Esophagus squamous epithelium (tissue), 5 donors: ENCODE measurements at regions not wholly inside any gene's neighbourhood (a gene's known extent, or its start where the extent isn't known, plus 50 kb on each side); places are given as distances from the start of the nearest gene placed in this dataset.
"Not testable (repeated sequence)": the region's sequence is repeated elsewhere in the genome, so short reads cannot be mapped to it uniquely, and the experiment has no call there.

Experiments used
- DNase-seq: peaks from one replicate; lab custom pipeline; 2025; lab: John Stamatoyannopoulos, UW
- H3K27ac ChIP-seq, 4 donors: fragments of 200-600 bp; sonication (generic); one replicate each; pipeline ENCODE4 v1.5.1; 2016 to 2019; ENCODE audit warnings: mild to moderate bottlenecking in 1 of 4
- H3K27me3 ChIP-seq, 4 donors: fragments of 200-600 bp; sonication (generic); 1 replicate in 3 of 4; 2 replicates in 1 of 4; pipeline versions ENCODE4 v1.5.1 to v1.6.0; 2017 to 2021; ENCODE audit warnings: antibody characterized with exemption in 1 of 4
- H3K36me3 ChIP-seq, 3 donors: fragments of 200-600 bp; sonication (generic); one replicate each; pipeline ENCODE4 v1.5.1; 2016 to 2019
- H3K4me1 ChIP-seq, 3 donors: fragments of 200-600 bp; sonication (generic); one replicate each; pipeline ENCODE4 v1.5.1; 2017 to 2019
- H3K4me3 ChIP-seq, 4 donors: fragments of 200-600 bp; sonication (generic); 1 replicate in 3 of 4; 2 replicates in 1 of 4; pipeline ENCODE4 v1.5.1; 2016 to 2019; ENCODE audit warnings: mild to moderate bottlenecking in 2 of 4, moderate library complexity in 1 of 4
- H3K9me3 ChIP-seq, 3 donors: fragments of 200-600 bp; sonication (generic); one replicate each; pipeline ENCODE4 v1.5.1; 2016 to 2019
- POLR2A ChIP-seq, 4 donors: fragments of 450-650 bp; IDR thresholded peaks; one replicate each; pipeline ENCODE4 v1.6.1; 2017; ENCODE audit warnings: antibody characterized with exemption in 4 of 4, mild to moderate bottlenecking in 4 of 4, moderate library complexity in 3 of 4
- WGBS, 2 donors: methylation state at CpG; one replicate each; pipeline ENCODE4 v1.1.5; 2018; 5-methylcytosine and 5-hydroxymethylcytosine counted together
- intact Hi-C: fragments of 100-400 bp; cut with DNase I; formaldehyde crosslinking; loops from one replicate; pipeline ENCODE4 v1.15.0; 2022
- TF ChIP-seq, protein P1 (sequence below), 6 experiments: fragments of 450-650 bp in 4 of 6; fragments of 200-600 bp in 2 of 6; sonication (generic) in 2 of 6; IDR thresholded peaks; one replicate each; pipeline ENCODE4 v1.5.1; 2016 to 2019; ENCODE audit warnings: antibody characterized with exemption in 6 of 6, mild to moderate bottlenecking in 4 of 6, moderate library complexity in 4 of 6
- donor health status: DM: yes; HTN: yes; CAD: no.

- H3K36me3 ChIP-seq: no peaks in the 10 kb centered on the region
- DNase-seq: no peak
- intact Hi-C loops: no loop called here
These were observed 423.6 kb downstream of the BTG1 start for GRCh38 chr12:91722072-91722471.

GRCh38 chr12:91721023-91721422, 424.6 kb downstream of the BTG1 start:
- TF ChIP-seq, protein P1, sequence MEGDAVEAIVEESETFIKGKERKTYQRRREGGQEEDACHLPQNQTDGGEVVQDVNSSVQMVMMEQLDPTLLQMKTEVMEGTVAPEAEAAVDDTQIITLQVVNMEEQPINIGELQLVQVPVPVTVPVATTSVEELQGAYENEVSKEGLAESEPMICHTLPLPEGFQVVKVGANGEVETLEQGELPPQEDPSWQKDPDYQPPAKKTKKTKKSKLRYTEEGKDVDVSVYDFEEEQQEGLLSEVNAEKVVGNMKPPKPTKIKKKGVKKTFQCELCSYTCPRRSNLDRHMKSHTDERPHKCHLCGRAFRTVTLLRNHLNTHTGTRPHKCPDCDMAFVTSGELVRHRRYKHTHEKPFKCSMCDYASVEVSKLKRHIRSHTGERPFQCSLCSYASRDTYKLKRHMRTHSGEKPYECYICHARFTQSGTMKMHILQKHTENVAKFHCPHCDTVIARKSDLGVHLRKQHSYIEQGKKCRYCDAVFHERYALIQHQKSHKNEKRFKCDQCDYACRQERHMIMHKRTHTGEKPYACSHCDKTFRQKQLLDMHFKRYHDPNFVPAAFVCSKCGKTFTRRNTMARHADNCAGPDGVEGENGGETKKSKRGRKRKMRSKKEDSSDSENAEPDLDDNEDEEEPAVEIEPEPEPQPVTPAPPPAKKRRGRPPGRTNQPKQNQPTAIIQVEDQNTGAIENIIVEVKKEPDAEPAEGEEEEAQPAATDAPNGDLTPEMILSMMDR (IDR thresholded peaks at IDR 0.05): no peak
- no peak for TF ChIP-seq POLR2A (IDR thresholded peaks at IDR 0.05)
- Histone ChIP-seq H3K27me3 (no peaks in the 10 kb centered on the region), H3K4me1 (no peaks in the 10 kb centered on the region), H3K27ac (no peak overlapping the region), H3K9me3 (no peaks in the 10 kb centered on the region), H3K36me3 (no peaks in the 10 kb centered on the region), H3K4me3 (no peak overlapping the region)
- WGBS, 2 donors: 42 to 52% methylated on average over 3 of the region's 3 CpGs
- intact Hi-C loops: no loop called here
- no peak for DNase-seq

More at GRCh38 chr12:91722072-91722471, 423.6 kb downstream of the BTG1 start:
- no peak overlapping the region for H3K4me3 ChIP-seq
- no peak overlapping the region for H3K27ac ChIP-seq
- H3K9me3 ChIP-seq: no peaks in the 10 kb centered on the region
- no peaks in the 10 kb centered on the region for H3K27me3 ChIP-seq
- H3K4me1 ChIP-seq: no peaks in the 10 kb centered on the region
- TF ChIP-seq POLR2A (IDR thresholded peaks at IDR 0.05): no peak
- TF ChIP-seq, protein P1 (IDR thresholded peaks at IDR 0.05): no peak

GRCh38 chr12:91718326-91718725, 427.3 kb downstream of the BTG1 start:
- TF ChIP-seq, protein P1 (IDR thresholded peaks at IDR 0.05): no peak
- WGBS, 2 donors: 90 to 93% methylated on average over 2 of the region's 2 CpGs
- H3K4me1 ChIP-seq: no peaks in the 10 kb centered on the region
- H3K9me3 ChIP-seq: no peaks in the 10 kb centered on the region
- H3K36me3 ChIP-seq: no peaks in the 10 kb centered on the region
- intact Hi-C loops: no loop called here
- no peak overlapping the region for H3K4me3 ChIP-seq
- no peak for DNase-seq
- H3K27ac ChIP-seq: no peak overlapping the region
- no peaks in the 10 kb centered on the region for H3K27me3 ChIP-seq

DNA sequence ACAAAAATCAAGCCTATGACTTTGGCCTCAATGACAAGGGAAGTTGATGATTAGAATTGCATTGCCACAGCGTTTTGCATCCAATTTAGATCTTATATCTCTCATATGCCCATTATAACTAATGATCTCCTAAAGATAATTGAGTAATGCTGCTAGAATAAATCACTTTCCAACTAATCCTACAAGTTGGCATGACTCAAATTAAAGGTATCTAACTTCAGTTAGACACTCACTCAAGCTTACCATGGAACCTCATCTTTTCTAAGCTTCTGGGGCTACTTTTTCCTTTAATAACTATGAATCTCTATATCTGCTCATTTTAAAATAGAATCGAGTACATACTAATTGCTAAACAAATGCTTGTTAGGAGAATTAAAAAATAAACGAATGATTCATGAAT, 427.8 kb downstream of the BTG1 start:
- TF ChIP-seq, protein P1 (IDR thresholded peaks at IDR 0.05): no peak
- no peak for TF ChIP-seq POLR2A (IDR thresholded peaks at IDR 0.05)
- Histone ChIP-seq H3K4me1 (no peaks in the 10 kb centered on the region), H3K27ac (no peak overlapping the region), H3K36me3 (no peaks in the 10 kb centered on the region), H3K9me3 (no peaks in the 10 kb centered on the region), H3K27me3 (no peaks in the 10 kb centered on the region), H3K4me3 (no peak overlapping the region)
- no peak for DNase-seq
- intact Hi-C loops: no loop called here
- 74 to 77% methylated on average over 3 of the region's 3 CpGs for WGBS, 2 donors

GRCh38 chr12:91711925-91712324, 433.7 kb downstream of the BTG1 start:
- DNase-seq, H3K9me3 ChIP-seq, H3K27me3 ChIP-seq, H3K4me3 ChIP-seq, H3K36me3 ChIP-seq, H3K4me1 ChIP-seq, H3K27ac ChIP-seq, intact Hi-C loops: not testable (repeated sequence)
- WGBS, 2 donors: 78 to 82% methylated on average over 2 of the region's 2 CpGs

DNA sequence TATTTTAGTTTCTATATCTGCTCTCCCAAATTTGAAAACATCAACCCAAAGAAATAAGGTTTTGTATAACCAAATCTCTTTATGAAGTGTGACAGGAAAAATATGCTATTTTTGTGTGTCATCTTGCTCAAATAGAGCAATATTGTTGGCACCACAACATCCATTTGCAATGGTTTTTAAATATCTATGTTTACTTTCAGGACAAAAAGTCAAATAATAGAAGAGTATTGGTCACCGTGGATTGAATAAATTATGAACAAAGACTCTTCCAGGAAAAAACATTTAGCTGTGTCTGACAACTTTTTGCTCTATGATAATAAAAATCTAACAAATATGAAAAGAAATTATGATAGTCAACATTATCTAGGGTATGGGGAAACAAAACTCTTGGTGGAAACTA, 439.2 kb downstream of the BTG1 start:
- H3K36me3 ChIP-seq: no peaks in the 10 kb centered on the region
- H3K27ac ChIP-seq: no peak overlapping the region
- DNase-seq: no peak
- intact Hi-C loops: no loop called here
- H3K4me3 ChIP-seq: no peak overlapping the region
- WGBS, 2 donors: 30 to 40% methylated on average over 1 of the region's 1 CpG
- no peaks in the 10 kb centered on the region for H3K27me3 ChIP-seq
- TF ChIP-seq, protein P1 (IDR thresholded peaks at IDR 0.05): no peak
- TF ChIP-seq POLR2A (IDR thresholded peaks at IDR 0.05): no peak
- peaks cover 0 to 5% (median 0%) of the 10 kb centered on the region in 3 donors for H3K4me1 ChIP-seq
- H3K9me3 ChIP-seq: no peaks in the 10 kb centered on the region
